ENCODE measurements at regions not wholly inside any gene's neighbourhood (a gene's known extent, or its start where the extent isn't known, plus 50 kb on each side); places are given as distances from the start of the nearest gene placed in this dataset.
A peak's percentile ranks its signal among the peaks of the same experiment; 100 is the strongest.
"Not testable (repeated sequence)": the region's sequence is repeated elsewhere in the genome, so short reads cannot be mapped to it uniquely, and the experiment has no call there.

- not testable (repeated sequence) for FAIRE-seq; DNase-seq (ENCODE audit: low spot score)
These were observed 203.8 kb upstream of the CBLB start for GRCh38 chr3:106072596-106072995.

GRCh38 chr3:106073806-106074205 is 205.0 kb upstream of the CBLB start:
- FAIRE-seq; DNase-seq (ENCODE audit: low spot score): not testable (repeated sequence)

GRCh38 chr3:106075731-106076130 is 206.9 kb upstream of the CBLB start:
- FAIRE-seq; DNase-seq (ENCODE audit: low spot score): not testable (repeated sequence)

- no peak for FAIRE-seq
These were observed 209.8 kb upstream of the CBLB start for GRCh38 chr3:106078635-106079034.

GRCh38 chr3:106082616-106083015 is 213.8 kb upstream of the CBLB start:
- no peak for FAIRE-seq
- no peak for DNase-seq (ENCODE audit: low spot score)

More at GRCh38 chr3:106078635-106079034, 209.8 kb upstream of the CBLB start:
- DNase-seq (ENCODE audit: low spot score), result no peak

- FAIRE-seq (no peak), DNase-seq (ENCODE audit: low spot score) (no peak)
These were observed 214.4 kb upstream of the CBLB start for GRCh38 chr3:106083207-106083606.

- FAIRE-seq, result no peak
These were observed 215.0 kb upstream of the CBLB start for GRCh38 chr3:106083854-106084253.

GRCh38 chr3:106086038-106086437 is 217.2 kb upstream of the CBLB start:
- DNase-seq (ENCODE audit: low spot score) (no peak), FAIRE-seq (no peak)

More at GRCh38 chr3:106083854-106084253, 215.0 kb upstream of the CBLB start:
- no peak for DNase-seq (ENCODE audit: low spot score)

- peak; percentile 84 for DNase-seq (ENCODE audit: low spot score)
- peak; percentile 86 for FAIRE-seq
These were observed 217.8 kb upstream of the CBLB start for GRCh38 chr3:106086636-106087035.

GRCh38 chr3:106088304-106088703 is 219.5 kb upstream of the CBLB start:
- DNase-seq (ENCODE audit: low spot score) (no peak), FAIRE-seq (no peak)

- DNase-seq (ENCODE audit: low spot score), result no peak
- no peak for FAIRE-seq
These were observed 220.1 kb upstream of the CBLB start for GRCh38 chr3:106088899-106089298.

GRCh38 chr3:106089806-106090205 is 221.0 kb upstream of the CBLB start:
- FAIRE-seq, result no peak
- no peak for DNase-seq (ENCODE audit: low spot score)

- DNase-seq (ENCODE audit: low spot score) (no peak), FAIRE-seq (peak; percentile 56)
These were observed 224.0 kb upstream of the CBLB start for GRCh38 chr3:106092792-106093191.

GRCh38 chr3:106093616-106094015 is 224.8 kb upstream of the CBLB start:
- DNase-seq (ENCODE audit: low spot score), result no peak
- FAIRE-seq, result no peak

GRCh38 chr3:106097817-106098435 is 229.1 kb upstream of the CBLB start:
- no peak for FAIRE-seq

GRCh38 chr3:106103383-106103782 is 234.6 kb upstream of the CBLB start:
- DNase-seq (ENCODE audit: low spot score), result no peak
- no peak for FAIRE-seq

More at GRCh38 chr3:106097817-106098435, 229.1 kb upstream of the CBLB start:
- DNase-seq (ENCODE audit: low spot score), result no peak

GRCh38 chr3:106104078-106104477 is 235.3 kb upstream of the CBLB start:
- DNase-seq (ENCODE audit: low spot score) (no peak), FAIRE-seq (no peak)

- FAIRE-seq, result no peak
- DNase-seq (ENCODE audit: low spot score), result no peak
These were observed 240.1 kb upstream of the CBLB start for GRCh38 chr3:106108925-106109324.

- not testable (repeated sequence) for FAIRE-seq; DNase-seq (ENCODE audit: low spot score)
These were observed 243.7 kb upstream of the CBLB start for GRCh38 chr3:106112561-106112960.

GRCh38 chr3:106113747-106114146 is 244.9 kb upstream of the CBLB start:
- FAIRE-seq (no peak), DNase-seq (ENCODE audit: low spot score) (no peak)

- DNase-seq (ENCODE audit: low spot score), result no peak
- no peak for FAIRE-seq
These were observed 245.4 kb upstream of the CBLB start for GRCh38 chr3:106114220-106114619.

GRCh38 chr3:106114848-106115247 is 246.0 kb upstream of the CBLB start:
- DNase-seq (ENCODE audit: low spot score) (no peak), FAIRE-seq (peak; percentile 14)

- no peak for DNase-seq (ENCODE audit: low spot score)
- FAIRE-seq, result no peak
These were observed 246.7 kb upstream of the CBLB start for GRCh38 chr3:106115557-106115956.
